HUES6 (cell line): ENCODE measurements at regions not wholly inside any gene's neighbourhood (a gene's known extent, or its start where the extent isn't known, plus 50 kb on each side); places are given as distances from the start of the nearest gene placed in this dataset.

Source experiments
- H3K27ac ChIP-seq: 2 replicates; pipeline ENCODE4 v1.7.0; 2013; ENCODE audit warnings: low read depth, mild to moderate bottlenecking, low read length, inconsistent platforms
- H3K27me3 ChIP-seq: 2 replicates; pipeline ENCODE4 v1.6.1; 2013; ENCODE audit warnings: low read length; ENCODE audit not compliant: control insufficient read depth, insufficient read depth
- H3K36me3 ChIP-seq: 2 replicates; pipeline ENCODE4 v1.6.1; 2013; ENCODE audit warnings: low read length; ENCODE audit not compliant: control insufficient read depth, insufficient read depth
- H3K4me1 ChIP-seq: 2 replicates; pipeline ENCODE4 v1.6.1; 2013; ENCODE audit warnings: low read length; ENCODE audit not compliant: control insufficient read depth, insufficient read depth
- H3K4me3 ChIP-seq: 2 replicates; pipeline ENCODE4 v1.5.1; 2013; ENCODE audit warnings: low read depth, low read length
- H3K9ac ChIP-seq: one replicate; pipeline ENCODE4 v1.6.1; 2013; ENCODE audit warnings: mild to moderate bottlenecking, low read length
- H3K9me3 ChIP-seq: 2 replicates; pipeline ENCODE4 v1.6.1; 2013; ENCODE audit warnings: low read depth, low read length; ENCODE audit not compliant: control insufficient read depth, insufficient read depth

- Histone ChIP-seq H3K27ac (no peak overlapping the region), H3K4me1 (no peaks in the 10 kb centered on the region), H3K4me3 (no peak overlapping the region), H3K9ac (no peak overlapping the region), H3K9me3 (no peaks in the 10 kb centered on the region), H3K36me3 (no peaks in the 10 kb centered on the region), H3K27me3 (no peaks in the 10 kb centered on the region)
These were observed 103.1 kb upstream of the PCDH7 start for GRCh38 chr4:30616942-30617646.

- Histone ChIP-seq H3K27ac (no peak overlapping the region), H3K27me3 (no peaks in the 10 kb centered on the region), H3K4me1 (no peaks in the 10 kb centered on the region), H3K36me3 (no peaks in the 10 kb centered on the region), H3K9me3 (no peaks in the 10 kb centered on the region), H3K4me3 (no peak overlapping the region), H3K9ac (no peak overlapping the region)
These were observed 102.3 kb upstream of the PCDH7 start for GRCh38 chr4:30617836-30618235.

DNA sequence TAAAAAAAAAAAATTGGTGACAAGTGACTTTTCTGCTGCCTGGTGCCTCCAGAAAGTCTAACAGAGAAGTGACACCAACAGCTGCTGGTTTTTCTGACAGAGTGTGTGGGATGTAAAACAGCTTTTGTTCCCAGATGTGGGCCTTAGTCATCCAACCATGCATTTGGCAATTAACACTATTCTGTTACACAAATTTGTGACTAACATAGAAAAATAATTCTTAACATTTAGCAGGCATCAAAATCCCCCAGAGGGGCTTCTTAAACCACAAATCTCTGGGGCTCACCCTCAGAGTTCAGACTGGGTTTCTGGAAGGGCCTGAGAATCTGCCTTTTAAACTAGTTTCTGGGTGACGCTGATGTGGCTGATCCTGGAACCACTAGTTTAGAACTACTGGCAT lies 100.5 kb upstream of the PCDH7 start:
- no peaks in the 10 kb centered on the region for H3K36me3 ChIP-seq
- H3K9me3 ChIP-seq, result no peaks in the 10 kb centered on the region
- H3K9ac ChIP-seq, result no peak overlapping the region
- no peaks in the 10 kb centered on the region for H3K27me3 ChIP-seq
- H3K4me3 ChIP-seq, result no peak overlapping the region
- H3K4me1 ChIP-seq, result no peaks in the 10 kb centered on the region
- no peak overlapping the region for H3K27ac ChIP-seq

GRCh38 chr4:30620711-30621110 lies 99.5 kb upstream of the PCDH7 start:
- no peak overlapping the region for H3K9ac ChIP-seq
- H3K4me3 ChIP-seq, result no peak overlapping the region

GRCh38 chr4:30630431-30630830 lies 89.7 kb upstream of the PCDH7 start:
- Histone ChIP-seq H3K9me3 (no peaks in the 10 kb centered on the region), H3K4me3 (no peak overlapping the region), H3K27me3 (no peaks in the 10 kb centered on the region), H3K9ac (no peak overlapping the region), H3K27ac (no peak overlapping the region), H3K36me3 (no peaks in the 10 kb centered on the region), H3K4me1 (no peaks in the 10 kb centered on the region)

More at GRCh38 chr4:30620711-30621110, 99.5 kb upstream of the PCDH7 start:
- H3K9me3 ChIP-seq, result no peaks in the 10 kb centered on the region
- no peaks in the 10 kb centered on the region for H3K4me1 ChIP-seq
- no peaks in the 10 kb centered on the region for H3K27me3 ChIP-seq
- no peaks in the 10 kb centered on the region for H3K36me3 ChIP-seq
- H3K27ac ChIP-seq, result no peak overlapping the region

- Histone ChIP-seq H3K36me3 (no peaks in the 10 kb centered on the region), H3K9me3 (no peaks in the 10 kb centered on the region), H3K4me3 (no peak overlapping the region), H3K9ac (no peak overlapping the region), H3K27me3 (no peaks in the 10 kb centered on the region), H3K27ac (no peak overlapping the region), H3K4me1 (no peaks in the 10 kb centered on the region)
These were observed 87.4 kb upstream of the PCDH7 start for GRCh38 chr4:30632751-30633150.

GRCh38 chr4:30641345-30641744 lies 78.8 kb upstream of the PCDH7 start:
- no peak overlapping the region for H3K9ac ChIP-seq
- H3K4me3 ChIP-seq, result no peak overlapping the region
- H3K9me3 ChIP-seq, result no peaks in the 10 kb centered on the region
- no peak overlapping the region for H3K27ac ChIP-seq
- H3K27me3 ChIP-seq, result no peaks in the 10 kb centered on the region
- no peaks in the 10 kb centered on the region for H3K36me3 ChIP-seq
- no peaks in the 10 kb centered on the region for H3K4me1 ChIP-seq

- H3K36me3 ChIP-seq, result no peaks in the 10 kb centered on the region
- H3K4me1 ChIP-seq, result no peaks in the 10 kb centered on the region
- no peaks in the 10 kb centered on the region for H3K9me3 ChIP-seq
- no peak overlapping the region for H3K4me3 ChIP-seq
- H3K9ac ChIP-seq, result no peak overlapping the region
- no peaks in the 10 kb centered on the region for H3K27me3 ChIP-seq
- H3K27ac ChIP-seq, result no peak overlapping the region
These were observed 77.6 kb upstream of the PCDH7 start for GRCh38 chr4:30642567-30642966.

GRCh38 chr4:30653291-30653690 lies 66.9 kb upstream of the PCDH7 start:
- no peaks in the 10 kb centered on the region for H3K4me1 ChIP-seq
- H3K4me3 ChIP-seq, result no peak overlapping the region
- no peak overlapping the region for H3K27ac ChIP-seq
- H3K9me3 ChIP-seq, result no peaks in the 10 kb centered on the region
- H3K9ac ChIP-seq, result no peak overlapping the region
- H3K36me3 ChIP-seq, result no peaks in the 10 kb centered on the region
- H3K27me3 ChIP-seq, result no peaks in the 10 kb centered on the region

GRCh38 chr4:30656828-30657227 lies 63.3 kb upstream of the PCDH7 start:
- H3K27ac ChIP-seq, result no peak overlapping the region

DNA sequence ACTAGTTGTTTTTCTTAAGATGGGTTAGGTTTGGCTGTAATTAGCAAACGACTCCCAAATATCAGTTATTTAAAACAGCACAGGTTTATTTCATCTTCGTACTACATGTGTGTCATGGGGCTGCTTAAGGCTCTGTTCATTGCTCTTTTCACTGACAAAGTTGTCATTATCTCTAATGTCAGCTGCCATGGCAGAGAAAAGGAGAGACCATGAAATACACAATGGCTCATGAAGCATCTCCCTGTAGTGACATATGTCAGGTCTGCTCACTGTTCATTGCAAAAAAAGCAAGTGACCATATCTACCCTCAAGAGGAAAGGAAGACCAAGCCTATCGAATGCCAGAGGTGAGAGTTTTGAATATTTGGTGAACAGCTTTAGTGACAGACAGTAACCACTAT lies 52.2 kb upstream of the PCDH7 start:
- H3K27me3 ChIP-seq, result no peaks in the 10 kb centered on the region
- no peaks in the 10 kb centered on the region for H3K36me3 ChIP-seq
- no peak overlapping the region for H3K27ac ChIP-seq
- no peak overlapping the region for H3K4me3 ChIP-seq
- H3K4me1 ChIP-seq, result no peaks in the 10 kb centered on the region
- no peak overlapping the region for H3K9ac ChIP-seq
- H3K9me3 ChIP-seq, result no peaks in the 10 kb centered on the region

More at GRCh38 chr4:30656828-30657227, 63.3 kb upstream of the PCDH7 start:
- Histone ChIP-seq H3K4me3 (no peak overlapping the region), H3K36me3 (no peaks in the 10 kb centered on the region), H3K4me1 (no peaks in the 10 kb centered on the region), H3K27me3 (no peaks in the 10 kb centered on the region), H3K9ac (no peak overlapping the region), H3K9me3 (no peaks in the 10 kb centered on the region)
